SK-N-SH (cell line): ENCODE measurements at regions not wholly inside any gene's neighbourhood (a gene's known extent, or its start where the extent isn't known, plus 50 kb on each side); places are given as distances from the start of the nearest gene placed in this dataset.
"Not testable (repeated sequence)": the region's sequence is repeated elsewhere in the genome, so short reads cannot be mapped to it uniquely, and the experiment has no call there.

ENCODE experiments used
- CTCF ChIA-PET: fragments of 300-600, 350-600 bp; formaldehyde crosslinking; extraction: SDS; loops from one replicate; lab custom pipeline; 2021; lab: Yijun Ruan, JAX
- POLR2A ChIA-PET: fragments of 350-600 bp; sonication (Branson Sonifier 250); formaldehyde crosslinking; extraction: SDS; loops from one replicate; lab custom pipeline; 2020; ENCODE audit warnings: antibody characterized with exemption, inconsistent platforms; lab: Yijun Ruan, JAX
- DNase-seq: peaks from one replicate; pipeline ENCODE4 v3.0.0; 2012
- H2AFZ ChIP-seq: fragments of 200-600 bp; sonication (generic); 2 replicates; pipeline ENCODE4 v1.8.1; 2016; ENCODE audit warnings: antibody characterized with exemption, mild to moderate bottlenecking, low read depth
- H3F3A ChIP-seq: fragments of 200-600 bp; sonication (generic); replicated peaks from 2 replicates; pipeline ENCODE3; 2016; ENCODE audit warnings: antibody characterized with exemption, mild to moderate bottlenecking; ENCODE audit not compliant: insufficient read depth
- H3K27ac ChIP-seq, 2 experiments: fragments of 200-500 bp in 1 of 2; fragments of 200-600 bp in 1 of 2; sonication (Bioruptor generic) in 1 of 2; sonication (generic), shearing (Covaris generic) in 1 of 2; 2 replicates each; pipeline versions ENCODE4 v1.5.1 to v1.6.1; 2014 to 2016; ENCODE audit warnings: low read depth in 2 of 2, inconsistent platforms in 1 of 2, low read length in 1 of 2, mild to moderate bottlenecking in 1 of 2, mixed read lengths in 1 of 2
- H3K27me3 ChIP-seq: fragments of 200-600 bp; sonication (generic), shearing (Covaris generic); 2 replicates; pipeline ENCODE4 v1.6.1; 2016; ENCODE audit warnings: mixed run types; ENCODE audit not compliant: insufficient read depth
- H3K36me3 ChIP-seq, 2 experiments: fragments of 200-500 bp in 1 of 2; fragments of 200-600 bp in 1 of 2; sonication (Bioruptor generic) in 1 of 2; sonication (generic) in 1 of 2; replicated peaks in 1 of 2; 2 replicates each; pipeline versions ENCODE3 to v1.5.1; 2014 to 2016; ENCODE audit warnings: low read length in 1 of 2, mild to moderate bottlenecking in 1 of 2; ENCODE audit not compliant: insufficient read depth in 2 of 2, control insufficient read depth in 1 of 2
- H3K4me1 ChIP-seq, 2 experiments: fragments of 200-500 bp in 1 of 2; fragments of 200-600 bp in 1 of 2; sonication (Bioruptor generic) in 1 of 2; sonication (generic), shearing (Covaris generic) in 1 of 2; 2 replicates each; pipeline versions ENCODE4 v1.5.1 to v1.6.1; 2014 to 2016; ENCODE audit warnings: low read depth in 1 of 2, low read length in 1 of 2, mixed run types in 1 of 2; ENCODE audit not compliant: insufficient read depth in 2 of 2, control insufficient read depth in 1 of 2
- H3K4me2 ChIP-seq: fragments of 200-600 bp; sonication (generic), shearing (Covaris generic); 2 replicates; pipeline ENCODE4 v1.6.1; 2017; ENCODE audit warnings: mixed run types
- H3K4me3 ChIP-seq, 2 experiments: fragments of 200-500 bp in 1 of 2; fragments of 200-600 bp in 1 of 2; sonication (Bioruptor generic) in 1 of 2; sonication (generic), shearing (Covaris generic) in 1 of 2; 2 replicates each; pipeline versions ENCODE4 v1.5.1 to v1.8.1; 2014 to 2016; ENCODE audit warnings: low read depth in 2 of 2, inconsistent platforms in 1 of 2, low read length in 1 of 2, mild to moderate bottlenecking in 1 of 2, mixed read lengths in 1 of 2, moderate library complexity in 1 of 2
- H3K79me2 ChIP-seq: fragments of 200-600 bp; sonication (generic); 2 replicates; pipeline ENCODE4 v1.8.1; 2017; ENCODE audit warnings: mild to moderate bottlenecking; ENCODE audit not compliant: insufficient read depth
- H3K9ac ChIP-seq: fragments of 200-600 bp; sonication (generic); 2 replicates; pipeline ENCODE4 v1.6.1; 2017; ENCODE audit warnings: mixed run types
- H3K9me2 ChIP-seq: fragments of 200-600 bp; sonication (generic); 2 replicates; pipeline ENCODE4 v1.6.1; 2017; ENCODE audit warnings: mixed run types
- H3K9me3 ChIP-seq: fragments of 200-600 bp; sonication (generic); 2 replicates; pipeline ENCODE4 v1.6.1; 2017; ENCODE audit warnings: mixed run types, mild to moderate bottlenecking, moderate library complexity
- H4K20me1 ChIP-seq: fragments of 200-600 bp; sonication (generic); 2 replicates; pipeline ENCODE4 v1.6.1; 2017; ENCODE audit warnings: mild to moderate bottlenecking, mixed run types; ENCODE audit not compliant: insufficient read depth
- CTCF ChIP-seq: fragments of 200-600 bp; sonication (generic); IDR thresholded peaks from 2 replicates; pipeline ENCODE4 v1.6.1; 2017; ENCODE audit warnings: antibody characterized with exemption, mild to moderate bottlenecking, moderate library complexity
- ELF1 ChIP-seq: IDR thresholded peaks from 2 replicates; pipeline ENCODE4 v1.4.0; 2012
- EP300 ChIP-seq, 2 experiments: IDR thresholded peaks; 2 replicates each; pipeline versions ENCODE4 v1.4.0 to v1.6.1; 2012; ENCODE audit warnings: borderline replicate concordance in 1 of 2, low read depth in 1 of 2, low read length in 1 of 2
- FOSL2 ChIP-seq: IDR thresholded peaks from 2 replicates; pipeline ENCODE4 v1.4.0; 2012; ENCODE audit warnings: low read depth, mild to moderate bottlenecking, moderate library complexity, borderline replicate concordance
- JUND ChIP-seq: IDR thresholded peaks from 2 replicates; pipeline ENCODE4 v1.4.0; 2012
- MEF2A ChIP-seq: IDR thresholded peaks from 2 replicates; pipeline ENCODE4 v1.4.0; 2012; ENCODE audit warnings: low read depth, borderline replicate concordance
- MXI1 ChIP-seq: IDR thresholded peaks from 2 replicates; pipeline ENCODE4 v1.6.1; 2012; ENCODE audit warnings: mild to moderate bottlenecking, low read depth, low read length, improper control_type of control experiment
- NRF1 ChIP-seq: IDR thresholded peaks from 2 replicates; pipeline ENCODE4 v1.6.1; 2012; ENCODE audit warnings: low read depth, mild to moderate bottlenecking, low read length
- POLR2AphosphoS5 ChIP-seq: IDR thresholded peaks from 2 replicates; pipeline ENCODE4 v1.6.1; 2012; ENCODE audit warnings: low read depth, low read length
- RCOR1 ChIP-seq: fragments of 150-350 bp; IDR thresholded peaks from 2 replicates; pipeline ENCODE4 v1.6.1; 2017; ENCODE audit warnings: antibody characterized with exemption, low read length
- REST ChIP-seq: IDR thresholded peaks from 2 replicates; pipeline ENCODE4 v1.6.1; 2012; ENCODE audit warnings: mild to moderate bottlenecking, low read depth, low read length, moderate library complexity
- RFX5 ChIP-seq: IDR thresholded peaks from 2 replicates; pipeline ENCODE4 v1.6.1; 2012; ENCODE audit warnings: mild to moderate bottlenecking, improper control_type of control experiment, low read length
- RXRA ChIP-seq: IDR thresholded peaks from 2 replicates; pipeline ENCODE4 v1.4.0; 2012; ENCODE audit warnings: low read depth, mild to moderate bottlenecking, borderline replicate concordance
- SIN3A ChIP-seq: IDR thresholded peaks from 2 replicates; pipeline ENCODE4 v1.6.1; 2012; ENCODE audit warnings: low read depth, mild to moderate bottlenecking, low read length, moderate library complexity, borderline replicate concordance
- TCF12 ChIP-seq: IDR thresholded peaks from 2 replicates; pipeline ENCODE4 v1.4.0; 2012
- USF1 ChIP-seq: IDR thresholded peaks from 2 replicates; pipeline ENCODE4 v1.4.0; 2012; ENCODE audit warnings: low read depth, borderline replicate concordance
- YY1 ChIP-seq: IDR thresholded peaks from 2 replicates; pipeline ENCODE4 v1.4.0; 2012; ENCODE audit warnings: low read depth, mild to moderate bottlenecking
- WGBS: methylation state at CpG from one replicate; pipeline ENCODE4 v1.1.6; 2017; ENCODE audit warnings: low lambda C conversion rate; 5-methylcytosine and 5-hydroxymethylcytosine counted together

- no peak overlapping the region for H3K27ac ChIP-seq
- no peaks in the 10 kb centered on the region for H3F3A ChIP-seq
- CTCF ChIA-PET, result no interaction called here
- TF ChIP-seq NRF1 (no peak), ELF1 (no peak), POLR2AphosphoS5 (no peak), RXRA (no peak), FOSL2 (no peak), USF1 (no peak), MEF2A (no peak), YY1 (no peak), CTCF (no peak), MXI1 (no peak), SIN3A (no peak), RFX5 (no peak), REST (no peak), EP300 (IDR thresholded peaks at IDR 0.05; ENCODE audit: borderline replicate concordance in 1 of 2, low read depth in 1 of 2, low read length in 1 of 2) (no peak), RCOR1 (no peak), TCF12 (no peak), JUND (no peak)
- H3K9me3 ChIP-seq, result no peaks in the 10 kb centered on the region
- no peak overlapping the region for H3K9ac ChIP-seq
- H3K9me2 ChIP-seq, result no peaks in the 10 kb centered on the region
- no peak overlapping the region for H3K4me2 ChIP-seq
- POLR2A ChIA-PET, result no interaction called here
- H3K4me1 ChIP-seq, result no peaks in the 10 kb centered on the region
- 59% methylated on average over 2 of the region's 2 CpGs for WGBS
- H3K79me2 ChIP-seq, result no peaks in the 10 kb centered on the region
- no peak overlapping the region for H2AFZ ChIP-seq
- DNase-seq, result no peak
- no peaks in the 10 kb centered on the region for H3K36me3 ChIP-seq
- H4K20me1 ChIP-seq, result no peaks in the 10 kb centered on the region
- H3K4me3 ChIP-seq, result no peak overlapping the region
- H3K27me3 ChIP-seq, result no peaks in the 10 kb centered on the region
These were observed 491.7 kb downstream of the RAPGEF2 start for GRCh38 chr4:159594576-159594975.

GRCh38 chr4:159595101-159595500, 492.2 kb downstream of the RAPGEF2 start:
- H3K4me3 ChIP-seq, H3K27ac ChIP-seq, H3K9ac ChIP-seq, H3F3A ChIP-seq, H4K20me1 ChIP-seq, H3K79me2 ChIP-seq, DNase-seq, CTCF ChIA-PET, H2AFZ ChIP-seq, H3K4me2 ChIP-seq, H3K27me3 ChIP-seq, H3K9me3 ChIP-seq, POLR2A ChIA-PET, H3K36me3 ChIP-seq, H3K9me2 ChIP-seq, H3K4me1 ChIP-seq: not testable (repeated sequence)
- WGBS, result 34% methylated on average over 4 of the region's 4 CpGs
